Mucosa of descending colon (tissue), 3 donors: ENCODE measurements at regions not wholly inside any gene's neighbourhood (a gene's known extent, or its start where the extent isn't known, plus 50 kb on each side); places are given as distances from the start of the nearest gene placed in this dataset.
"Not testable (repeated sequence)": the region's sequence is repeated elsewhere in the genome, so short reads cannot be mapped to it uniquely, and the experiment has no call there.

Experiments
- ATAC-seq: fragments of 200-7000 bp; cut with Tn5 transposase; one replicate; pipeline ENCODE4 v1.9.1; 2020; ENCODE audit warnings: mild to moderate bottlenecking, moderate library complexity
- DNase-seq, 3 donors: peaks; one replicate each; pipeline ENCODE4 v3.0.0-alpha.2; 2020
- H3K36me3 ChIP-seq: fragments of 200-600 bp; one replicate; pipeline ENCODE4 v1.8.0; 2021; ENCODE audit warnings: low read depth, mild to moderate bottlenecking
- H3K4me1 ChIP-seq: fragments of 200-600 bp; one replicate; pipeline ENCODE4 v1.8.0; 2021; ENCODE audit warnings: low read depth, mild to moderate bottlenecking
- H3K4me3 ChIP-seq: fragments of 200-600 bp; one replicate; pipeline ENCODE4 v1.8.0; 2021; ENCODE audit warnings: mild to moderate bottlenecking
- H3K9me3 ChIP-seq: fragments of 200-600 bp; one replicate; pipeline ENCODE4 v1.8.0; 2021; ENCODE audit warnings: mild to moderate bottlenecking
- CTCF ChIP-seq: fragments of 200-600 bp; IDR thresholded peaks from one replicate; pipeline ENCODE4 v1.8.0; 2022; ENCODE audit warnings: antibody characterized with exemption, mild to moderate bottlenecking
- intact Hi-C, 2 donors: fragments of 100-400 bp; cut with DNase I in 1 of 2; cut with micrococcal nuclease in 1 of 2; formaldehyde crosslinking; loops; one replicate each; pipeline versions ENCODE4 v1.11.0 to v1.11.1; 2022; cut with DNase I, micrococcal nuclease
- donor health status: DM: no; HTN: no; CAD: no; lungs with moderate emphysema.
- donor health status: DM: no; HTN: no; CAD: no.
- donor health status: DM: no; HTN: yes; CAD: no.

- intact Hi-C loops: no loop called here
- ATAC-seq (no peak), DNase-seq (no peak)
- no peaks in the 10 kb centered on the region for H3K9me3 ChIP-seq
- no peaks in the 10 kb centered on the region for H3K36me3 ChIP-seq
- no peaks in the 10 kb centered on the region for H3K4me1 ChIP-seq
- H3K4me3 ChIP-seq: no peak overlapping the region
- TF ChIP-seq CTCF: no peak
These were observed 198.3 kb upstream of the FIGN start for GRCh38 chr2:163934131-163934530.

GRCh38 chr2:163919717-163920116 lies 183.9 kb upstream of the FIGN start:
- intact Hi-C loops: no loop called here
- H3K9me3 ChIP-seq: no peaks in the 10 kb centered on the region
- no peaks in the 10 kb centered on the region for H3K4me1 ChIP-seq
- H3K4me3 ChIP-seq: no peak overlapping the region
- H3K36me3 ChIP-seq: no peaks in the 10 kb centered on the region
- no peak for TF ChIP-seq CTCF
- ATAC-seq (no peak), DNase-seq (no peak)

- H3K4me3 ChIP-seq, H3K9me3 ChIP-seq, ATAC-seq, H3K4me1 ChIP-seq, H3K36me3 ChIP-seq, intact Hi-C loops, DNase-seq: not testable (repeated sequence)
These were observed 178.7 kb upstream of the FIGN start for GRCh38 chr2:163914486-163914885.

GRCh38 chr2:163913532-163913944 lies 177.7 kb upstream of the FIGN start:
- H3K4me1 ChIP-seq, intact Hi-C loops, H3K36me3 ChIP-seq, DNase-seq, H3K4me3 ChIP-seq, ATAC-seq: not testable (repeated sequence)
- H3K9me3 ChIP-seq: peaks cover 14% of the 10 kb centered on the region

- no peak for ATAC-seq
- no peaks in the 10 kb centered on the region for H3K4me1 ChIP-seq
- no peaks in the 10 kb centered on the region for H3K36me3 ChIP-seq
- intact Hi-C loops: no loop called here
- H3K4me3 ChIP-seq: no peak overlapping the region
- DNase-seq: no peak
- no peak for TF ChIP-seq CTCF
- peaks cover 14% of the 10 kb centered on the region for H3K9me3 ChIP-seq
These were observed 173.7 kb upstream of the FIGN start for GRCh38 chr2:163909411-163910080.

- Histone ChIP-seq H3K4me1 (no peaks in the 10 kb centered on the region), H3K9me3 (peaks cover 9% of the 10 kb centered on the region), H3K4me3 (no peak overlapping the region), H3K36me3 (no peaks in the 10 kb centered on the region)
- no peak for ATAC-seq
- DNase-seq: no peak
- intact Hi-C loops: no loop called here
- no peak for TF ChIP-seq CTCF
These were observed 170.6 kb upstream of the FIGN start for GRCh38 chr2:163906410-163906809.

- intact Hi-C loops: no loop called here
- DNase-seq (no peak), ATAC-seq (no peak)
- Histone ChIP-seq H3K4me1 (no peaks in the 10 kb centered on the region), H3K36me3 (no peaks in the 10 kb centered on the region), H3K9me3 (peaks cover 22% of the 10 kb centered on the region), H3K4me3 (no peak overlapping the region)
- no peak for TF ChIP-seq CTCF
These were observed 162.0 kb upstream of the FIGN start for GRCh38 chr2:163897799-163898198.

- peaks cover 10% of the 10 kb centered on the region for H3K9me3 ChIP-seq
- H3K4me1 ChIP-seq, H3K36me3 ChIP-seq, DNase-seq, ATAC-seq, intact Hi-C loops, H3K4me3 ChIP-seq: not testable (repeated sequence)
These were observed 157.6 kb upstream of the FIGN start for GRCh38 chr2:163893444-163893843.
